Eye (tissue), 1 donor: ENCODE measurements at regions not wholly inside any gene's neighbourhood (a gene's known extent, or its start where the extent isn't known, plus 50 kb on each side); places are given as distances from the start of the nearest gene placed in this dataset.
"Not testable (repeated sequence)": the region's sequence is repeated elsewhere in the genome, so short reads cannot be mapped to it uniquely, and the experiment has no call there.

Experiments used
- DNase-seq: peaks from one replicate; pipeline ENCODE4 v3.0.0-alpha.2; 2015

DNA sequence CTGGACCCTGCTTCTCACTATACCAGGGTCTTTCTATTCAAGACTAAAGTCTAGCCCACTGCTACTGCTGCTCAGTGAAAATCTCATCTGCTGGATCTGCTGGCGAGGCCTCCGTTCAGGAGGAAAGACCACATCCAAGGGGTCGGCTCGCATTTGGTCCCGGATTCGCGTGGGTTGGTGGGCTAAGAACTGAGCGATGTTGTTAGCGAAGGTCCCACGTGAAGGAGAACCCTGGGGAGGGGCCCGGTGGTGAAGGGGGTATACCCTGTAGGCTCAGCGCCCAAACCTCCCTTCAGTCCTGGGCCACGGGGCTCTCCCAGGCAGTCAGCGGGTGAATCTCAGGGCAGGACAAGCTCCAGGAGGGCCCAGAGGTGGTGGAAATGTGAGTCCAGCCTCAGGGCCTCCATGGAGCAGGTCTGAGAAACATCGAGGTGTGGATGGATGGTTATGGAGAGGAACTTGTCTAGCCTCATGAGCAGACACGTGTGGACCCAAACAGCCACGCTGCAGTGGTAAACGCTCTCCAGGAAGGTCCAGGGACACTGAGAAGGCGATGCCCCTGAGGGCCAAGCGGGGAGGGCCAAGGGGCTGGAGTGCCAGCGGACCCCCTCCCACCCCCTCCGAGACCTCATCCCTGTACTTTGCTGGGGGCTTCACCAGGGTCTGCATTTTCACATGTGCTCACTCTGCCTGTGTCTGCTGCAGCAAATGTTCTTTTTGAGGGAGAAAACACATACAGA lies 152.3 kb downstream of the CTTN start:
- DNase-seq, result no peak

DNA sequence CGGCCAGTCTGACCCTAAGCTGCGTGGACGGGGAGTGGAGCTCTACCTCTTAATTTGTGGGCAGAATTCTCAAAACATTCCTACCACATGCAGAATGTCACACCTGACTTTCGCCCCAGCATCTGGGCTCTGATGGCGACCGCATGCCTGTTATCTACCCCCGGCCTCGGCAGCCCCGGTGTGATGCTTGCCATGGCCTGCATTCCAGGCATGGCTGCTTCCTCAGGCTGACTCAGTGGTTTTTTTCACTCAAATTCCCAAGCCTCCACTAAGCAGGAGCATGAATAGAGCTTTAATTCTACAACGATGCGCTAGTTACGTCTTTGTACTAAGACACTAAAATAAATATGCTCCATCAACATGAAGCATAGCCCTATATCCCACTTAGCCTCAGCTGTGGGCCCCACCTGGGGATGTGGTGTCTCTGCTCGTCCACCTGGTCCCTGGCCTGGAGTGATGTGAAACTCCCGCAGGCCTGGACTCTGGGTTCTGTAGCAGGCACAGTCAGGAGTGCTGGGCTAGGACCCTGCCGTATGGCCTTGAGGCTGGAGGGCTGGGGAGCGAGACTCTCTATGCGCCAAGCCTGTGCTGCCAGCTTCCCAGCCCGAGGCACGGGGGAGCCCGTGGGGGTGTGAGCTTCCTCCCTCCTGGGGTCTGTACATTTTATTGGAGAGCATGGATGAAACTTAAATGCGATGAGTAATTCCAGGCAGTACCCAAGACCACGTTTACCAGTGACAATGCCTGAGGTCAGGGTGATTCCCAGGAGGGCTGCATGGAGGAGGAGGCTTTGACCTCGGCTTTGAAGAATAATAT lies 153.2 kb downstream of the CTTN start:
- no peak for DNase-seq

DNA sequence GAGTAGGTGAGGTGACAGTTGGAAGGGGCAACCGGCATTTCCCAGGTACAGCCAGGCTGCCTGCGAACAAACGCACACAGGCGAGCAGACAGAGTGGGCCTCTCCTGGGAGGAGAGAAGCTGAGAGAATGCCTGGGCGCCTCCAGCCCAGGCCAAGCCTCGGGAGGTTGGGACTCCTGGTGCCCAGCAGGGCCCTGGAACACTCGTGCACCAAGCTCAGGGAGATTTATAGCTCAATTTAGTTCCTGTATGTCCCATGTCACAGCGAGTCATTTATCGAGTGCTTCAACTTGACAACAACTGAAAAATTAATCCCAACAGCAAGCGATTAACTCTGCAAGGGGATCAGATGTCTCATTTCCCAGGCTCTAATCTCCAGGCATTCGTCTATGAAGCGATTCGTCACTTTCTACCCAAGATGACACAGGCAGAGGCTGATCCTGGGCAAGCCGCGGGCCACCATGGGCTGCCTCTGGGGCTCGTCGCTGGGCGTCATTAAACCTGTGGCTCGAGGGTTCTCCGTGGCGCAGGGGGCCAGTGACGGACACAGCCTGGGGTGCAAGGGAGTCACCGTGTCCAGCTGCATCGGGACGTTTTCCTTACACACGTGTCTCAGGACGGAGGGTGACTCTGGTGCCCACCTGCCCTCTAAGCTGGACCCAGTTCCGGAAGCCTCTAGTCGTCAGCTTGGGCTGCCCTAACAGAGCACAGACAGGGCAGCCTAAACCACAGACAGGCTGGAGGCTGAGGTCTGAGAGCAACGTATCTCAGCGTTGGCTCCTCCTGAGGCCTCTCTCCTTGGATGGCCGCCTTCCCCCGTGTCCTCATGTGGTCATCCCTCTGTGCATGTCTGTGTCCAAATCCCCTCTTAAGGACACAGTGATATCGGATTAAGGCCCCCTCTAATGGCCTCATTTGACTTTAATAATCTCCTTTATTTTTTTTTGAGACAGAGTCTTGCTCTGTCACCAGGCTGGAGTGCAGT lies 154.1 kb downstream of the CTTN start:
- DNase-seq, result no peak

DNA sequence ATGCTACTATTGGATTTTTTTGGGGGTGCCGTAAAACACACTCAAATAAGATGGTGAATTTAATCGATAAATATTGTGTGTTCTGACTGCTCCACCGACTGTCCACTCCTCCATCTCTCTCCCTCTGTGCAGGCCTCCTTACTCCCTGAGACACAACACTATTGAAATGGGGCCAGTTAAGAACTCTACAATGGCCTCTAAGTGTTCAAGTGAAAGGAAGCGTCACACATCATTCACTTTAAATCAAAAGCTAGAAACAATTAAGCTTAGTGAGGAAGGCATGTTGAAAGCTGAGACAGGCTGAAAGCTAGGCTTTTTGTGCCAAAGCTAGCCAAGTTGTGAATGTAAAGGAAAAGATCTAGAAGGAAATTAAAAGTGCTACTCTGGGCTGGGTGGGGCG lies 156.7 kb downstream of the CTTN start:
- DNase-seq, result no peak

DNA sequence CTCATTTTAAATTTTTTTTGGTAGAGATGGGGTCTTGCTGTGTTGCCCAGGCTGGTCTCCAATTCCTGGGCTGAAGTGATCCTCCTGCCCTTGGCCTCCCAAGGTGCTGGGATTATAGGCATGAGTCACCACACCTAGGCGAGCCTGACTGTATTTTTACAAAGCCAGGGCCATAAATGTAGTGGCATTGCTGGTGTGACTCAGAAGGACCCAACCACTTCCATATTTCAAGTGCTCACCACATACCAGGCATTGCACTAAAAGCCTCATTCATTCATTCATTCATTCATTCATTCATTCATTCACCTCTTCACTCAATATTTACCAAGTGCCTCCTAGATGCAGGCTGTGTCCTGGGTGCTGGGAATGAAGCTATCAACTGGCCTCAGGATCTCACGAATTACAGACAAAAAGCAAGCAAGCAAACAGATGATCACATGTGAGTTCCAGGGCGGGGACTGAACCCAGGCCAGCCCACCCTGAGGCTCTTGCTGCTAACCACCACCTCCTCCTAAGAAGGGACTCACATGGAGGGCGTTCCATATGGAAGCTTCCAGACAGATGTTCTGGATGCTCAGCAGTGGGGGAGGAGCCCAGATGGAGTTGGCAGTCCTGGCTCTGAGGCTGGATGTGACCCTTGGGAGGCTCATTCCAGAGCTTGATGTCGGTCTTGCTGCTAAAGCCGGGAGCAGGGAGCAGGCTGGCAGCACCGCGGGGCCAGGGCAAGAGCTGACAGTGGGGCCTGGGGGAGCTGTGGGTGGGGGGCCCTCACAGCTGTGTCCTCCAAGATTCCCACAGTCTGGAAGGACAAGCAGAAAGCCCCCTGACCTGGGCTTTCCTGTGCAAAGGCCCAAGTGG lies 158.8 kb downstream of the CTTN start:
- no peak for DNase-seq

DNA sequence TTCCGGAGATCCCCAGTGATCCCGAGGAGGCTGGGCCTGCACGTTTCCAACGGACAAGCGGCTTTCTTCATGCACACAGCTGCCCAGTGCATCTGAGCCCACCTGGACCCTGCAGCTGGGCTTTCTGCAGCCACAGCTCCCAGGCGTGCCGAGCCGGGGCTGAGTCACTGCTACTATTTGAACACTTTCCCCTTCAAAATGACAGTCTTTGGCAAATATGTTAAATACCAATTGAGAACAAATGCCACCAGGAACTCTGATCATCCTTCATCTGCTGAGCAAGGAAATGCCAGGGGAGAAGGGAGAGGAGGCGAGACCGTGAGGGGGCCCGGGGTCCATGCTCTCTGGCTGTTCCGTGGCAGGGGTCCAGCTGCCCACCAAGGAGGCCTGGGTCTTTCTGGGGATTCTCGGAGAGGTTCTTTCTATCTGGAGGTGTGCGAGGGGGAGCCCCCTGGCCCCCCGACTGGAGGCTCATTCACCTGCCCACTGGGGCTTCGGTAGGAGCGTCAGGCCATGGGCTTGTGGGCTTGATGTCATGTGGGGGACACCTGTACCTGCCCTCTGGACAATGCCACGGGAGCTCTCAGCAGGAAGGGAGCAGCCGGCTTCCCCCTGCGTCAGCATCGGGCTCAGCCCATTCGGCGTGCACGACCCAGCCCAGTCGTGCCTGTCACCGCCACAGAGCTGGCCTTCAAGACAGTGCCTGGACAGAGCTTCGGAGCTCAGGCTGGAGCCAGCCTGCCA lies 159.6 kb downstream of the CTTN start:
- DNase-seq, result no peak

DNA sequence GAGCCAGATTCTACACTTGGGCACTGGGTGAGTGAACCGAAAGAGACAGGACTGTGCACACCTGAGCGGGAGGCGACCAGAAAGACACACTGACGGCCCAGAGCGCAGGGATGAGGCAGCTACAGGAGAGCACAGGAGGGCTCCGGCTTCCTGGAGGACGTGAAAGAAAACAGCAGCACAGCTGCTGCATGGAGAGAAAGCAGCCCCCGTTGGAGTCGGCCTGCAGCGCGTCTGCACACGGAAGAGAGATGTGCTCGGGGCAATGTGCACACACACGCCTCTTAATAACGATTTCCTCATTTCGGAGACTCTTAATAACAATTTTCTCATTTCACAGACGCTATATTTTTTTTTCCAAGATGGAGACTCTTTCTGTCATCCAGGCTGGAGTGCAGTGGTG lies 160.4 kb downstream of the CTTN start:
- DNase-seq, result no peak

DNA sequence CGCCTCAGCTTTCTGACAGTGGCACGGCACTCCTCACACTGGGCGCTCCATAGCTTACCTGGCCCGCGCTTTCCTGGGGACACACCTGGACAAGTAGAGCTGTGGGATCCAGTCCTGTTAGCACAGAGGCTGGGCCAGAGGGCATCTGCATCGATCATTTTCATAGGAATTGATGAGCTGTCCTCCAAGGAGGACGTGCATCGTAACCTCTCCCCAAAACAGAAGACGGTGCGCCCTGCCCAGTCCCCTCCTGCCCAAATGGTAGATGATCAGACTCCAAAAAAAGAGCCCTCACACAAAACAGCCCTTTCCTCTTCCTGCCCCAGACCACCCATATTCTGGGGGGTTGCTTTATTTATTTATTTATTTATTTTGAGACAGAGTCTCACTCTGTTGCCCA lies 161.2 kb downstream of the CTTN start:
- DNase-seq, result no peak

DNA sequence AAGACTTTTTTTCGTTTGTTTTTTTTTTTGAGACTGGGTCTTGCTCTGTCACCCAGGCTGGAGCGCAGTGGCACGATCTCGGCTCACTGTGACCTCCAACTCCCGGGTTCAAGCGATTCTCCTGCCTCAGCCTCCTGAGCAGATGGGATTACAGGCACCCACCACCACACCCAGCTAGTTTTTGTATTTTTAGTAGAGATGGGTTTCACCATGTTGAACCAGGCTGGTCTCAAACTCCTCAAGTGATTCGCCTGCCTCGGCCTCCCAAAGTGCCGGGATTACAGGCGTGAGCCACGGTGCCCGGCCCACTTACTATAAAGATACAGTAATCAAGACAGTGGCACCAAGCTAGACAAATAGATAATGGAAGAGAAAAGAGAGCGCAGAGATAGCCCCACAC lies 162.3 kb downstream of the CTTN start:
- DNase-seq, result not testable (repeated sequence)

DNA sequence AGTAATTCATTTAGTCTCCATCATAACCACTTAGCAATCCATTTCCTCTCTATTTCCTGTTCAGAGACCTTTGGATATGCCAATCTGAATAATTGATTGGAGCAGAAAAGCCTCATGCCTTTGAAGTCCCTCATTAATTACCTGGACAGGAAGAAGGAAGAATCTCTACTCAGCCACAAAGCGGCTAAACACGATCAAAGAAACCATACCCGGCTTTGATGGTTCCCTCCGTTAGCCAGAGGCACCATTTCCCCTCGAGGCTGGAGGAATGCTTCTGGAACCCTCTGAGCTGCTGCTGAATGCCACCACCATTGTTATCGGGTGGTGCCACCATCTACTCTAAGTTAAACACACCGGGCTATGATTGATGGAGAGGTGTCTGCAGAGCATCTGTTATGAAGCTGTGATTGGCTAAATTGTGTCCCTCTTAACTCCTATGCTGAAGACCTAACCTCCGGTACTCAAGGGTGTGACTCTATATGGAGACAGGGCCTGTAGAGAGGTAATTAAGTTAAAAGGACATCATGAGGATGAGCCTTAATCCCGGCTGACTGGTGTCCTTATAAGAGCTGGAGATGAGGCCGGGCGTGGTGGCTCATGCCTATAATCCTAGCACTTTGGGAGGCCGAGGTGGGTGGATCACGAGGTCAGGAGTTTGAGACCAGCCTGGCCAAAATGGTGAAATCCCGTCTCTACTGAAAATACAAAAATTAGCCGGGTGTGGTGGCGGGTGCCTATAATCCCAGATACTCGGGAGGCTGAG lies 168.6 kb downstream of the CTTN start:
- DNase-seq, result no peak

DNA sequence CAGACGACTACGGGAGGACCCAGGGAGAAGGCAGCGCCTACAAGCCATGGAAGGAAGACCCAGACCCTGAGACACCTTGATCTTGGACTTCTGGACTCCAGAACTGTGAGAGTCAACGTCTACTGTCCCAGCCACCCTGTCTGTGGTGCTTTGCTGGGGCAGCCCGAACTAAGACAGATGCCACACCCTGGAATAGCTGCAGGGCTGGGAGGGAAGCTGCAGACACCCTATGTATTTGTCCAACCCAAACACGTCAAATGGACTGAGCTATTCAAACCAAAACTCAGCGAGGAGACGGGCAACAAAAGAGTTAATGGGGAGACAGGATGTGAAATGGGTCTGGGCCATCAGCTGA lies 169.3 kb downstream of the CTTN start:
- DNase-seq, result no peak

DNA sequence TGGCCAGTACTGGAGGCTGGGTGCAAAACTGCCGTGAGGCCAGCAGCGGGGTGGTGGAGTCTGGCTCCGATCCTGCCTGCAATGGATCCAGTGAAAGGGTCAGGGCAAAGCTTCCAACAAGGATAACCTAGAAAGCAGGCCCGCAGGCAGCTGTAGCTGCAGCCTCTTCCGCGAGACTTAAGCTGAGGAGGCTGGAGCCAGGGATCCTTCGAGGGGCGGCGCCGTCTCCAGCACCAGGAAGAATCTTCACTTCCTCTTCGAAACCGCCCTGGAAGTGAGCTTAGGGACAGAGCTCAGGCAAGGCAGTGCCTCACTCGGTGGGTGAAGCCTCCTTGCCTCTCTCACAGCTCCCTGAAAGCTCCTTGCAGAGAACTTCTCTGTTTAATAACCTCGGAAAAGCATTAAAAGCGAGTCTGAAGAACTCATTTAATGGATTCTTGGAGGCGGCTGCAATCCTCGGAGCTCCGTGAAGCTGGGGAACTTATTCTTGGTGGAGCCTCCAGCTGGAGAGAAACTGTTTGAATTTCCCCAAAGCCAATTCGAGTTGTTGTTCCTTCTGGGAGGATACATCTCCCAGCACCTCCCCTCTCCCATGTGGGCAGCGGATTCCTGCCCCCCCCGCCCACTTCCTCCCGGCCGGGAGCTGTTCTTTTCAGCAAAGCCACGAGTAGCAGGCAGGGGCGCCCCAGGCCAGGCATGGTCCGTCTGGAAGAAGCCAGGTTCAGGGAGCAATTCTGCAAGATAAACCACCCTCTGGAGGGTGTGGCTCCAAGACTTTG lies 169.9 kb downstream of the CTTN start:
- DNase-seq, result peak; percentile 73

DNA sequence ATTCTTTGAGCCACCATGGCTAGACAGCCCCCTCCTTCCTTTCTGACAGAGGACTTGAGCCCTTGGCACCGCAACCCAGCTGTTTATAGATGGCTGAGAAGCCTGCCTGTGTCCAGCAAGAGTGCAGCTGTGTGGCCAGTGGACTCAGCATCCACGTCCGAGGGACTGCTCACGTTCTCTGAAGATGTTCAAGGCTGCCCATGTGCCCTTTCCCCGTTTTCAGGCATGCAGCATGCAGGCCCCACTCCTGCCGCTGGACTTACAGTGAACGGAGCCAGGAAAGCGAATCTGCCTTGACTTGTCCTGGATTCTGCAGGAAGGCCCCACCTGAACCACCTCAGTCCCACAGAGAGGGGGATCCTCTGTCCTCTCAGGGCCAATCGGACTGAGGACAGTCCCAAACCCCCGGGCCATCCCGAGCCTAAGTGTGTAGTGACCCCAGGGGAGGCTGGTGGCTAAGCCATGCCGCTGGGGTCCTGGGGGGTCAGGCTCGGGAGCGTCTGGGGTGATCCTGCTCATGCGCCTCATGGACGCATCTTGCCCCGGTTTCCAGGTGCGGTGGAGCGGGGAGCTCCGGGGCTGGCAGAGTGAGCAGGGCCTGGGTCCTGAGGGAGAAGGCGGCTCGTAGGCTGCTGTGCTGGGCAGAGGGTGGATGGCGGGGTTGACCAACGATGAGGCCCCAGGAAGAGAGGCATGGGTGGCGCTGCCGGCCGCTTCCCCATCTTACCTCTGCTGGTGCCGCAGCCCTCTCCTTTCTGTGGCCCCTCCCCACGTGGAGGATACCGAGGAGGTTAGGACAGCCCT lies 170.7 kb downstream of the CTTN start:
- DNase-seq, result no peak

DNA sequence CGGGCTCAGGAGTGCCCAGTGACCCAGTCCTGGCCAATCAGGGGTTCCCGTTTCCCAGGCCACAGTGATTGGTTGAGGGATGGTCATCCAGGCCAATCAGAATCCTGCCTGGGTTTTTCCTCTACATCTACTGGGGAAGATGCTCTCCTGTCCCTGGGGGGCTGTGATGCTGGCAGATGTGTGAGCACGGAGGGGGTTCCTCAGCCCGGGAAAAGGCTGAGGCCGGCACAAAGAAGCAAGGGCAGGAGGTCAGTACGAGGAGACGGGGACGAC lies 171.2 kb downstream of the CTTN start:
- DNase-seq, result no peak

DNA sequence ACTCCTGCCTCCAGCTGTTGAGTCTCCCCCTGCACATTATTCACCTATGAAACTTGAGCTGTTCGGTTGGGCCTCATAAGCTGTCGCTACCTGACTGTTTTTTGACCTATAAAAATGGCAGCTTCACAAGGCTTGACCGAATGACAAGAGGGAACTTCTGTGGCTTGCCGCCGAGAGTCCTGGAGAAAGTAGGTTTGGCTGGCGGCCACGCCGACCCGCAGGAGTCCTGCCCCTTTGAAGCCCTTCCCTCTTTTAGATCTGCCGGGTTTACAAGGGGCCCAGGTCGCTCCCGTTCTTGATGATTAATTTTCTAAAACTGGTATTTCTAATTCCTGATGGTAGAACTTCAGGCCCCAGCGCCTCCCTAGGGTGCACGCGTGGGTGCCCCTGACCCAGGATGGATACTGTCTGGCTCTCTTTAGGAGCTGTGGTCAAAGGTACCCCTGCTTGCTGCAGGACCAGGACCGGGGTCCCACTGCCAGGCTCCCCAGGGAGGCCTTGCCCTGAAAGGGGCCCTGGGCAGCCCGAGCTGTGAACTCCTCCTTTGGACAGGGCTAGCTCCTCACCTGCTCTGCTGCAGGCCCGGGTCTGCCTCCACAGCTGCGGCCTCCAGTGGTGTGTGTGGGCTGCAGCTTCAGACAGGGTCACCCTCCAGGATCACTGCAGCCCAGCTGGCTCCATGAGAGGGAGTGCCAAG lies 171.8 kb downstream of the CTTN start:
- DNase-seq, result no peak

DNA sequence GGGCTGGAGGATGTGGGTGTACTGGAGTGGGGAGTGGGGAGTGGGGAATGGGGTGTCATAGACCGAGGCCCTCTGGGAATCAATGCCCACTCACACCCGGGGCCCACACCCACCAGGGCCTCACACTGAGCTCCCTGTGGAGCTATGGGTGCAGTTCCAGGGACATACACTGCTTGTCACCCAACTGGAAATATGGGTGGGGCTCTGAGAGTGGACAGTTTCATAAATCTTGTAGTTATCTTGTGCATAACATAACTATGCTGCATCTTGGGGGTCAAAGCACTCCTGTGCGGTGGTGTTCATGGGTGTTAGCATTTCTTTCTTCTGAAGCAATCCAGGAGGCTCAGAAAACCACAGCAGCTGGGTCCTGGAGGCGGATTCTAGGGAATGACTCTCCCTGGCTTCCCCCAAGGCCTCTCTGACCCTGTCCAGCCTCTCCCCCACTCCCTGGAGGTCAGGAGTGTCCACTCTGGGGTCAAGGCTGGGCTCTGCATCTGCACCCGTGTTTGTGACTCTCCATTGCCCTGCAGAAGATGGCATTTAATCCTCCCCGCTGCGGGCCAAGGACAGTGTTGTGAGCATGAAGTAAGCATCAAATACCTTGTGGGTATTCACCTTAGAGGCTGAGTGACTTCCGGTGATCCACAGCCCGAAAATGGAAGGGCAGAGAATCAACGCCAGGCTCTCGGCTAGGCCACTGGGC lies 172.5 kb downstream of the CTTN start:
- no peak for DNase-seq

DNA sequence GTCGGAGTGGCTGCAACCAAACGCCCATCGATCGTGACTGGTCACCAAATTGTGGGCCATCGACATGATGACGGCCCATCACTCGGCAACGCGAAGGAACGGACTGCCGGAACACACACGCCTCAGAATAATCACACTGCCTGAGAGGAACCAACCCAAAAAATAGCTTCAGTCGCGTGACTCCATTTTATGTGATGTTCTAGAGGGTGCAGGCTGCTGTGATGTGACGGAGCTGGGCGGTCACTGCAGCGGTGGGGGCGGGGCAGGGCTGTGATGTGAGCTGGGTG lies 174.6 kb downstream of the CTTN start:
- no peak for DNase-seq

DNA sequence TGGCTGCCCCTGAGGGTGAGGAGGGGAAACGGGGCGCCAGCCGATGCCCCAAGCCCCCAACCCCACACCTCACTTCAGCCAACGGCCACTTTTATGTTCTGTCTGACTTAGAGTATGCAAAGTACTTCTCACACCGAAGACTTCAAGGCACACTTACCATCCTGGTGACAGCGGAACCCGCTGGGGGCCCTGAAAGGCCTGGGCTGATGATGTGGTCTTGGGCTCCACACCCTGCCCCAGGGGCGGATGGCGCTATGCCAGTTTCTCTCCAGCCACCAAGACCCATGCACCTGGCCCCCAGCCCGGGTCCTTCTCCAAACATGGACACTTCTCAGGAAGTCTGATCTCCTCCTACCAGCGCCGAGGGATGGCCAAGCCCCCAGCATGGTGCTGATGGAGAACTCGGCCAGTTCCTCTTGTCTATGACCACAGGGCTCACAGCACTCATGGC lies 175.4 kb downstream of the CTTN start:
- DNase-seq, result no peak
